GM19372 (cell line): ENCODE measurements at regions not wholly inside any gene's neighbourhood (a gene's known extent, or its start where the extent isn't known, plus 50 kb on each side); places are given as distances from the start of the nearest gene placed in this dataset.

Experiments used
- ATAC-seq: cut with Tn5 transposase; IDR thresholded peaks from one replicate; pipeline ENCODE4 v1.9.1; 2021; ENCODE audit warnings: mild to moderate bottlenecking, low read depth, moderate library complexity; ENCODE audit not compliant: unreplicated experiment

DNA sequence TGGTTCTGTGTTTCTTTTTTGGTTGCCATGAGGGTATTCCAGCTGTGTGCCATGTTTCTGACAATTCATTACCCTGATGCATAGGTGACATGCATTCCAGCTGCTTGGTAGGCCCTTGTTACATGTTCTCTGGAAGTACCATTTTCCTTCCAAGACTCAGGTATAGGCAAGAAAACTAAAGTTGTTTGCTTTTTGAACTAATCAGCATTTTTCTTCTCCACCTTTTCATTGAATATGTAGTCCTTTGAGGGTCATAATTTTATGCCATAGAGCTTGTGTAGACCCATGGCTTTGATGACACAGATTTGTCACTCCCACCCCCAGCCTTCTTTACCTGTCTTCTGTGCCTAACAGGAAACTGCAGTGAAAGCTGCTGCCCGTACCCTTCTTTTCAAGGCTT lies 339.2 kb downstream of the MED10 start:
- ATAC-seq = no peak

- ATAC-seq = no peak
Measured at GRCh38 chr5:6036006-6036405, 342.3 kb downstream of the MED10 start.

- ATAC-seq = no peak
Measured at GRCh38 chr5:6029811-6030271, 348.5 kb downstream of the MED10 start.

DNA sequence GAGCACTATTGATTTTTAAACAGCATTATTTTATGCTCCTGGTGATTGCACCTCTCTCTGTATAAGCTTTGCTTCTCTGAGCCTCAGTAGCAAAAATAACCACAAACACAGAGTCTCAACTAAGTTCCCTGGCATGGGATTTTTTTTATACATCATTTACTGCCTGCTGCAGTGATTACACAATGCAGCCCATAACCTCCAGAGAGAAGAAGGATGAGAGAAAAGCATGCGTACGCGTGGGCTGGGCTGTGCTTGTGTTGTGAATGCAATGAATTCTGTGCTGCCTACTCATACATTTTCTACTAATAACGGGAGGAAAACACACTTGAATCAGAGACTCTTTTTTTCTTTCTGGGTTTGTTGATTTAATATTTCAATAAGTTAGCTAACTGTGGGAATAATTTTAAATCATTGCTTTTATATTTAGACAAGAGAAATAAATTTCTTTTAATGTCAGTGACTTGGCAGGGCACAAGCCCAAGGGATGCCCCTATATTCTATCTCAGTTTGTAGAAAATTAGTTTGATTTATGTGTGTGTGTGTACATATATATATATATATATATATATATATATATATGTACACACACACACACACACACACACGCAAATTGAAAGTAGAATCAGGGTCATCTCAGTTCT lies 351.5 kb downstream of the MED10 start:
- no peak for ATAC-seq

DNA sequence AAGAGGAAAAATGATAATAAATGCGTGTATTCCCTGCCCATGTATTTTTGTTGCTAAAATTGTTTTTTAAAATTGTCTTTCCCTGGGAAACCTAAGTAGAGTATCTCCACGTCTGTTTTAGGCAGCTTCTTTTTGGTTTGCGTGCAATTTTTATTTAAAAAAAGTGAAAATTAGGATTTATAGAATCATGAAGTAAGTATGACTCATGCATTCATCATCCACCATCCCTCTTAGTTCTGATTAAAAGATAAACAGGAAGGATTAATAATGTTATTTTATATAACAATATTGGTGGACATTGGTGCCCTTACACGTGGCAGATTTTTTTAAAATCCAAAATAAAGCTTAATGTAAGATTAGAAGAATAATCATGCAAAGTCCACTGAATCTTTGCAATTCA lies 358.7 kb downstream of the MED10 start:
- ATAC-seq = no peak

DNA sequence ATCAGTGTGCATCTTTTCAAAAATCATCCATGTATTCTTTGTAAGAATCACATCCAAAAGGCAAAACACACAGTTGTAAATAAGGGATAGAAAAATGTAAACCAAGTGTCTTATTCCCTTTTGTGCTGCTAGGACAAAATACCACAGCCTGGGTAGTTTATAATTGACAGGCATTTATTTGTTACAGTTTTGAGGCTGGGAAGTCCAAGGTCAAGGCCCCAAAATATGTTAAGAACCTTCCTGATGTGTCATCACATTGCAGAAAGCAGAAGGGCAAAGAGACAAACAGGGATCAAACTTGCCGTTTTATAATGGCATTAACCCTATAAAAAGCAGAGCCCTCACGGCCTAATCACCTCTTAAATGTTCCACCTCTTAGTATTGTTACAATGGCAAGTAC lies 364.8 kb downstream of the MED10 start:
- no peak for ATAC-seq

DNA sequence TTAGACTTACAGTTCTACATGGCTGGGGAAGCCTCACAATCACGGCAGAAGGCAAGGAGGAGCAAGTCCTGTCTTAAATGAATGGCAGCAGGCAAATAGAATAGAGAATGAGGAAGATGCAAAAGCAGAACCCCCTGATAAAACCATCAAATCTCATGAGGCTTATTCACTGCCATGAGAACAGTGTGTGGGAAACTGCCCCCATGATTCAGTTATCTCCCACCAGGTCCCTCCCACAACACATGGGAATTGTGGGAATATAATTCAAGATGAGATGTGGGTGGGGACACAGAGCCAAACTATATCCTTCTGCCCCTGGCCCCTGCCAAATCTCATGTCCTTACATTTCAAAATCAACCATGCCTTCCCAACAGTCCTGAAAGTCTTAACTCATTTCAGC lies 367.1 kb downstream of the MED10 start:
- ATAC-seq = no peak

- ATAC-seq = no peak
Measured at GRCh38 chr5:6006838-6007314, 371.5 kb downstream of the MED10 start.

GRCh38 chr5:6003040-6003825 lies 375.1 kb downstream of the MED10 start:
- ATAC-seq = no peak

DNA sequence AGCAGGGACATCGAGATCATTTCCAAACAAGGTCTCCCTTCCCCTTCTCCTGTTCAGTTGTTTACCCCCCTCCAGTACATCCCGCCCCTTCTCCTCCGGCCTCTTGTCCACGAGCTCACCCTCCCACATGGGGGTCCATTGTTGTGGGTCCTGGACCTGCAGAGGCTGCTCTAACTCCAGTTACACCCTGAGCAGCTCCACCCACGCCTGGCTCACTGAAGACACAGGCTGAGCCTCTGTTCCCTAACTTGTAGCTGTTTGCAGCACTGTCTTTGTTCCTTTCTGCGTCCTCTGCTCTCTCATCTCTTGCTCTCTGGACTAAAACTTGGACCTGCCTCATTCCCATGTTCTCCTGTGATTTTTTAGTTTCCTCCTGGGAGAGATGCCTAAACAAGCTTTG lies 377.5 kb downstream of the MED10 start:
- ATAC-seq = no peak

- no peak for ATAC-seq
Measured at GRCh38 chr5:5995819-5996218, 382.5 kb downstream of the MED10 start.

- no peak for ATAC-seq
Measured at GRCh38 chr5:5986492-5987178, 391.7 kb downstream of the MED10 start.

GRCh38 chr5:5985332-5985731 lies 393.0 kb downstream of the MED10 start:
- no peak for ATAC-seq

- ATAC-seq = no peak
Measured at GRCh38 chr5:5983261-5983980, 394.9 kb downstream of the MED10 start.

DNA sequence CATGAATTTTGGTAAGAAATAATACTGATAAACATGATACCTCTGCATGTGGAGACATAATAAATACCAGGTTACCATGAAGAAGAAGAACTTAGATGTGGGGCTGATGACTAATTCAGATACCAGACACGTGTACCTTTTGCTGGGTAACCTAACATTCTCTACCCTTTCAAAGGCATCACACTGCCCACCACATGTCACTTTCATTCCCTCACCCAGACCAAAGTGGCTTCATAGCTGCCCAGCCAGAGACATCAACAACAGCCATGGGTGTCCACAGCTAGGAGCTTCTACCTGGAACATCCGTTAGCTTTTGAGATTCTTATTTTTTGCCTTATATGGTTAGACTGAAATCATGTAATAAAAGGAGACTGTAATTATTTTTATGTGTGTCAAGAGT lies 396.8 kb downstream of the MED10 start:
- ATAC-seq = no peak

- no peak for ATAC-seq
Measured at GRCh38 chr5:5980538-5980895, 397.8 kb downstream of the MED10 start.

DNA sequence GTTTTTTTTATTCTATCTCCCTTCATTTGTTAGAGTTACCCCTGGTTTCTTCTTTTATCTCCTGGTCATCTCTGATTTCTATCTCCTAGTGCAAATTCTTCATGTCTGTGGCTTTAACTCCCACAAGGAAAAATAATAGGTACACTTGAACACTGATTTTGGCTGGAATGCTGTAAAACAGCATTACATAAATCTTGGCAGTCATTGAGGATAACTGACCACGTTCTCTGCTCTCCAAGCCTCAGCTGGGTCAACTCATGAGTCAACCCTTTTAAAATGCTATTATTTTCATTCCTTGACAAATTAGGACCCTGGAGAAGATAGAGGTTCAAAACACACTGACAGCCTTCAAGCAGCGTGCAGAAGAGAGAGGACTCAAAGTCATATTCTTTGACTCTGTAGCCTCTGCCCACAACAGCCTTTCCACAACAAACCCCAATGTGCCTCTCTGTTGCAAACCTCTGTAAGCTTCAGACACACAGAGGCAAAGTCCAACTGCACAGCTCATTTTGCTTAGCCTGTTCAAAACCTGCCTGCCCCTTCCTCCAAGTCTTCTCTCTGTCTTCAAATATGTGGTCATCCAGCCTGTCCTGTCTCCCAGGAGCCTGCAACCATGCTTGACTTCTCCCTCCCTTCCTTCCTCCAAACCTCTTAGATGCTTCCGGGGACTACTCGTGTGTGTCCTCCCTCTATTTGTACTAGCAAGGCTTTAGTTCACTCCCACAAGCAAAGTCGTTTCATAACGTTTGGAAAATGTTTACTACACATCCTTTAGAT lies 398.4 kb downstream of the MED10 start:
- no peak for ATAC-seq

GRCh38 chr5:5979377-5979760 lies 399.0 kb downstream of the MED10 start:
- ATAC-seq = no peak

- ATAC-seq = no peak
Measured at GRCh38 chr5:5978501-5979376, 399.6 kb downstream of the MED10 start.
